B cell (primary cell): ENCODE measurements at regions not wholly inside any gene's neighbourhood (a gene's known extent, or its start where the extent isn't known, plus 50 kb on each side); places are given as distances from the start of the nearest gene placed in this dataset.

Source experiments
- ATAC-seq: fragments of 200-7000 bp; cut with Tn5 transposase; one replicate; pipeline ENCODE4 v1.10.0; 2021; ENCODE audit warnings: low read depth, mild to moderate bottlenecking, moderate number of reproducible peaks, moderate library complexity
- CTCF ChIA-PET: fragments of 350-600 bp; sonication (Branson Sonifier 250); formaldehyde crosslinking; loops from one replicate; lab custom pipeline; 2021; ENCODE audit warnings: antibody characterized with exemption, inconsistent platforms; lab: Charles Lee
- POLR2A ChIA-PET: fragments of 350-600 bp; sonication (Branson Sonifier 250); formaldehyde crosslinking; loops from one replicate; lab custom pipeline; 2021; ENCODE audit warnings: antibody characterized with exemption; lab: Charles Lee
- DNase-seq: peaks from one replicate; pipeline ENCODE4 v3.0.0; 2013
- H2AFZ ChIP-seq: 2 replicates; pipeline ENCODE4 v1.6.1; 2012; ENCODE audit warnings: mild to moderate bottlenecking, low read depth, low read length; ENCODE audit not compliant: insufficient read depth, poor library complexity, severe bottlenecking
- H3K27ac ChIP-seq, 2 donors: 1 replicate in 1 of 2; 2 replicates in 1 of 2; pipeline ENCODE4 v1.5.1; 2012 to 2013; ENCODE audit warnings: low read length in 2 of 2, mild to moderate bottlenecking in 2 of 2, moderate library complexity in 1 of 2
- H3K27me3 ChIP-seq, 4 experiments: fragments of 200-600 bp in 1 of 4; sonication (generic) in 1 of 4; replicated peaks in 1 of 4; 1 replicate in 2 of 4; 2 replicates in 2 of 4; pipeline versions ENCODE4 v1.6.1 to v1.7.0; 2013 to 2016; ENCODE audit warnings: low read length in 3 of 4, mild to moderate bottlenecking in 2 of 4, mixed read lengths in 1 of 4, moderate library complexity in 1 of 4; ENCODE audit not compliant: insufficient read depth in 4 of 4, control insufficient read depth in 3 of 4; ENCODE audit errors: control extremely low read depth in 1 of 4
- H3K36me3 ChIP-seq, 2 experiments: replicated peaks in 1 of 2; 1 replicate in 1 of 2; 2 replicates in 1 of 2; pipeline versions ENCODE4 v1.6.1 to v1.7.1; 2013; ENCODE audit warnings: low read length in 1 of 2; ENCODE audit not compliant: insufficient read depth in 2 of 2, control insufficient read depth in 1 of 2; ENCODE audit errors: control extremely low read depth in 1 of 2, extremely low read depth in 1 of 2
- H3K4me1 ChIP-seq, 2 donors: fragments of 200-600 bp in 1 of 2; sonication (generic) in 1 of 2; 1 replicate in 1 of 2; 2 replicates in 1 of 2; pipeline versions ENCODE4 v1.5.1 to v1.6.1; 2013 to 2017; ENCODE audit warnings: low read length in 2 of 2; ENCODE audit not compliant: control insufficient read depth in 2 of 2, insufficient read depth in 2 of 2
- H3K4me2 ChIP-seq: replicated peaks from 2 replicates; pipeline ENCODE3; 2012; ENCODE audit warnings: mild to moderate bottlenecking, low read depth, low read length; ENCODE audit not compliant: poor library complexity, severe bottlenecking
- H3K4me3 ChIP-seq, 5 experiments: fragments of 200-600 bp in 1 of 5; sonication (generic) in 1 of 5; 1 replicate in 3 of 5; 2 replicates in 2 of 5; pipeline versions ENCODE4 v1.5.1 to v1.7.0; 2011 to 2016; ENCODE audit warnings: low read length in 4 of 5, mild to moderate bottlenecking in 4 of 5, low read depth in 2 of 5, control low read depth in 1 of 5, moderate library complexity in 1 of 5; ENCODE audit not compliant: insufficient read depth in 1 of 5; ENCODE audit errors: control extremely low read depth in 1 of 5, extremely low read depth in 1 of 5
- H3K79me2 ChIP-seq: fragments of 200-600 bp; sonication (generic); one replicate; pipeline ENCODE4 v1.6.0; 2016; ENCODE audit warnings: low read length; ENCODE audit not compliant: control insufficient read depth, insufficient read depth
- H3K9ac ChIP-seq: fragments of 200-600 bp; sonication (generic); 2 replicates; pipeline ENCODE4 v1.6.1; 2017; ENCODE audit warnings: mild to moderate bottlenecking, low read length, moderate library complexity
- H3K9me3 ChIP-seq, 3 donors: one replicate each; pipeline versions ENCODE4 v1.6.1 to v1.7.1; 2013; ENCODE audit warnings: low read length in 2 of 3; ENCODE audit not compliant: control insufficient read depth in 2 of 3, insufficient read depth in 1 of 3; ENCODE audit errors: control extremely low read depth in 1 of 3
- H4K20me1 ChIP-seq: 2 replicates; pipeline ENCODE4 v1.6.0; 2012; ENCODE audit warnings: mild to moderate bottlenecking, low read length; ENCODE audit not compliant: insufficient read depth, control insufficient read depth, poor library complexity, severe bottlenecking
- H3K27ac Mint-ChIP-seq: one replicate; pipeline ENCODE4 v1.8.0; 2021; ENCODE audit warnings: mixed read lengths
- H3K27me3 Mint-ChIP-seq: one replicate; pipeline ENCODE4 v1.8.0; 2021; ENCODE audit warnings: mixed read lengths
- H3K4me1 Mint-ChIP-seq: one replicate; pipeline ENCODE4 v1.8.0; 2021; ENCODE audit warnings: mixed read lengths
- H3K4me3 Mint-ChIP-seq: one replicate; pipeline ENCODE4 v1.8.0; 2021; ENCODE audit warnings: mixed read lengths
- H3K9me3 Mint-ChIP-seq: one replicate; pipeline ENCODE4 v1.8.0; 2022; ENCODE audit warnings: mixed read lengths; ENCODE audit not compliant: insufficient read depth
- CTCF ChIP-seq: fragments of 200-600 bp; IDR thresholded peaks from one replicate; pipeline ENCODE4 v1.8.0; 2022; ENCODE audit warnings: antibody characterized with exemption, mild to moderate bottlenecking
- EZH2 ChIP-seq: IDR thresholded peaks from 2 replicates; pipeline ENCODE4 v1.6.1; 2012; ENCODE audit warnings: borderline replicate concordance, low read depth, mild to moderate bottlenecking, moderate library complexity, low read length; ENCODE audit not compliant: insufficient read depth, poor library complexity, severe bottlenecking
- WGBS: methylation state at CpG from one replicate; pipeline ENCODE4 v1.1.5; 2013; ENCODE audit warnings: missing lambda C conversion rate; ENCODE audit not compliant: insufficient coverage; 5-methylcytosine and 5-hydroxymethylcytosine counted together
- intact Hi-C: fragments of 100-400 bp; cut with micrococcal nuclease; formaldehyde crosslinking; loops from one replicate; pipeline ENCODE4 v1.10.0; 2022

- intact Hi-C loops = no loop called here
- no peak overlapping the region for H3K9ac ChIP-seq
- H4K20me1 ChIP-seq = no peaks in the 10 kb centered on the region
- no peak overlapping the region for H2AFZ ChIP-seq
- H3K27ac Mint-ChIP-seq = no peak overlapping the region
- ChIA-PET POLR2A (no interaction called here), CTCF (no interaction called here)
- H3K27ac ChIP-seq = no peak overlapping the region
- H3K4me1 ChIP-seq = no peaks in the 10 kb centered on the region
- H3K9me3 Mint-ChIP-seq = peaks cover 5% of the 10 kb centered on the region
- no peak overlapping the region for H3K4me3 ChIP-seq
- no peaks in the 10 kb centered on the region for H3K27me3 ChIP-seq
- no peaks in the 10 kb centered on the region for H3K36me3 ChIP-seq
- H3K9me3 ChIP-seq = peaks cover 0 to 5% (median 0%) of the 10 kb centered on the region in 3 donors
- DNase-seq (no peak), ATAC-seq (no peak)
- no peaks in the 10 kb centered on the region for H3K79me2 ChIP-seq
- no peaks in the 10 kb centered on the region for H3K4me1 Mint-ChIP-seq
- H3K4me2 ChIP-seq = no peak overlapping the region
- WGBS = 89% methylated on average over 1 of the region's 4 CpGs
- no peak for TF ChIP-seq CTCF
- no peak for TF ChIP-seq EZH2
- no peaks in the 10 kb centered on the region for H3K27me3 Mint-ChIP-seq
- no peak overlapping the region for H3K4me3 Mint-ChIP-seq
These were observed 401.5 kb upstream of the SASH1 start for GRCh38 chr6:147941143-147941542.

GRCh38 chr6:147942363-147942762 lies 400.3 kb upstream of the SASH1 start:
- TF ChIP-seq EZH2 = no peak
- no peak for TF ChIP-seq CTCF
- POLR2A ChIA-PET = no interaction called here
- no peak overlapping the region for H3K27ac Mint-ChIP-seq

More at GRCh38 chr6:147942363-147942762, 400.3 kb upstream of the SASH1 start:
- no peak overlapping the region for H3K4me3 Mint-ChIP-seq
- Histone ChIP-seq H3K27me3 (no peaks in the 10 kb centered on the region), H2AFZ (no peak overlapping the region), H3K4me3 (no peak overlapping the region), H3K36me3 (no peaks in the 10 kb centered on the region), H4K20me1 (no peaks in the 10 kb centered on the region), H3K9ac (no peak overlapping the region), H3K79me2 (no peaks in the 10 kb centered on the region), H3K4me1 (no peaks in the 10 kb centered on the region), H3K4me2 (no peak overlapping the region), H3K27ac (no peak overlapping the region), H3K9me3 (peaks cover 0 to 5% (median 0%) of the 10 kb centered on the region in 3 donors)
- CTCF ChIA-PET = no interaction called here
- ATAC-seq (no peak), DNase-seq (no peak)
- H3K27me3 Mint-ChIP-seq = no peaks in the 10 kb centered on the region
- WGBS = no CpG with 5 or more reads among the region's 3 CpGs
- H3K9me3 Mint-ChIP-seq = peaks cover 3% of the 10 kb centered on the region
- H3K4me1 Mint-ChIP-seq = no peaks in the 10 kb centered on the region
- intact Hi-C loops = no loop called here
